Astrocyte of the hippocampus (primary cell): ENCODE measurements at regions not wholly inside any gene's neighbourhood (a gene's known extent, or its start where the extent isn't known, plus 50 kb on each side); places are given as distances from the start of the nearest gene placed in this dataset.

ENCODE experiments used
- DNase-seq: peaks from one replicate; pipeline ENCODE4 v3.0.0; 2011; ENCODE audit warnings: low read depth, low spot score

- no peak for DNase-seq
Measured at GRCh38 chr10:65335311-65335710, 1590.5 kb upstream of the LRRTM3 start.

- DNase-seq: no peak
Measured at GRCh38 chr10:65340340-65340739, 1585.5 kb upstream of the LRRTM3 start.

GRCh38 chr10:65341323-65341925, 1584.4 kb upstream of the LRRTM3 start:
- peak; percentile 42 for DNase-seq

- DNase-seq: no peak
Measured at GRCh38 chr10:65342245-65342644, 1583.6 kb upstream of the LRRTM3 start.

- no peak for DNase-seq
Measured at GRCh38 chr10:65346466-65346865, 1579.4 kb upstream of the LRRTM3 start.

- DNase-seq: no peak
Measured at GRCh38 chr10:65348637-65349036, 1577.2 kb upstream of the LRRTM3 start.

- DNase-seq: no peak
Measured at GRCh38 chr10:65350611-65351010, 1575.2 kb upstream of the LRRTM3 start.

GRCh38 chr10:65355141-65355680, 1570.6 kb upstream of the LRRTM3 start:
- DNase-seq: no peak

GRCh38 chr10:65358565-65358964, 1567.3 kb upstream of the LRRTM3 start:
- DNase-seq: peak; percentile 58

- DNase-seq: no peak
Measured at GRCh38 chr10:65360497-65360896, 1565.3 kb upstream of the LRRTM3 start.

- no peak for DNase-seq
Measured at GRCh38 chr10:65365878-65366277, 1560.0 kb upstream of the LRRTM3 start.

- DNase-seq: peak; percentile 18
Measured at GRCh38 chr10:65367706-65368105, 1558.1 kb upstream of the LRRTM3 start.

GRCh38 chr10:65375528-65375927, 1550.3 kb upstream of the LRRTM3 start:
- DNase-seq: no peak

GRCh38 chr10:65377687-65378086, 1548.1 kb upstream of the LRRTM3 start:
- peak; percentile 60 for DNase-seq

- DNase-seq: peak; percentile 70
Measured at GRCh38 chr10:65394502-65395297, 1531.1 kb upstream of the LRRTM3 start.

- DNase-seq: no peak
Measured at GRCh38 chr10:65395631-65396030, 1530.2 kb upstream of the LRRTM3 start.

GRCh38 chr10:65396997-65397396, 1528.8 kb upstream of the LRRTM3 start:
- no peak for DNase-seq

GRCh38 chr10:65408401-65408800, 1517.4 kb upstream of the LRRTM3 start:
- no peak for DNase-seq

GRCh38 chr10:65413001-65413400, 1512.8 kb upstream of the LRRTM3 start:
- no peak for DNase-seq

- DNase-seq: no peak
Measured at GRCh38 chr10:65415318-65415717, 1510.5 kb upstream of the LRRTM3 start.

GRCh38 chr10:65416094-65416493, 1509.7 kb upstream of the LRRTM3 start:
- DNase-seq: no peak

GRCh38 chr10:65419629-65420028, 1506.2 kb upstream of the LRRTM3 start:
- peak; percentile 7 for DNase-seq

- DNase-seq: no peak
Measured at GRCh38 chr10:65423043-65423442, 1502.8 kb upstream of the LRRTM3 start.
